Heart left ventricle (tissue), 16 donors: ENCODE measurements at regions not wholly inside any gene's neighbourhood (a gene's known extent, or its start where the extent isn't known, plus 50 kb on each side); places are given as distances from the start of the nearest gene placed in this dataset.

Experiments used
- ATAC-seq, 4 donors: fragments of 200-7000 bp; cut with Tn5 transposase; one replicate each; pipeline ENCODE4 v1.9.1; 2020 to 2022; ENCODE audit warnings: moderate library complexity in 4 of 4, mild to moderate bottlenecking in 3 of 4, moderate number of reproducible peaks in 1 of 4
- DNase-seq, 5 donors: peaks; one replicate each; pipeline ENCODE4 v3.0.0-alpha.2; 2020
- H3K27ac ChIP-seq, 12 donors: fragments of 200-600 bp; sonication (generic) in 4 of 12; one replicate each; pipeline versions ENCODE4 v1.5.0 to v1.8.0; 2016 to 2022; ENCODE audit warnings: mild to moderate bottlenecking in 2 of 12
- H3K27me3 ChIP-seq, 9 donors: fragments of 200-600 bp; sonication (generic) in 2 of 9; one replicate each; pipeline versions ENCODE4 v1.5.1 to v1.8.0; 2016 to 2022; ENCODE audit warnings: mild to moderate bottlenecking in 3 of 9
- H3K36me3 ChIP-seq, 9 donors: fragments of 200-600 bp; sonication (generic) in 2 of 9; one replicate each; pipeline versions ENCODE4 v1.5.0 to v1.8.0; 2018 to 2022; ENCODE audit warnings: mild to moderate bottlenecking in 2 of 9
- H3K4me1 ChIP-seq, 12 donors: fragments of 200-600 bp; sonication (generic) in 4 of 12; one replicate each; pipeline versions ENCODE4 v1.5.0 to v1.8.0; 2016 to 2022; ENCODE audit warnings: mild to moderate bottlenecking in 3 of 12
- H3K4me3 ChIP-seq, 12 donors: fragments of 200-600 bp; sonication (generic) in 4 of 12; one replicate each; pipeline versions ENCODE4 v1.5.0 to v1.8.0; 2017 to 2022; ENCODE audit warnings: mild to moderate bottlenecking in 9 of 12, moderate library complexity in 4 of 12
- H3K9me3 ChIP-seq, 12 donors: fragments of 200-600 bp; sonication (generic) in 4 of 12; one replicate each; pipeline versions ENCODE4 v1.5.0 to v1.8.0; 2016 to 2022; ENCODE audit warnings: mild to moderate bottlenecking in 1 of 12
- CTCF ChIP-seq, 12 donors: fragments of 200-600 bp; sonication (generic) in 4 of 12; IDR thresholded peaks; one replicate each; pipeline versions ENCODE4 v1.5.0 to v1.8.0; 2018 to 2022; ENCODE audit warnings: antibody characterized with exemption in 12 of 12, mild to moderate bottlenecking in 5 of 12
- POLR2A ChIP-seq, 2 donors: fragments of 450-650 bp; IDR thresholded peaks; one replicate each; pipeline ENCODE4 v1.6.1; 2017; ENCODE audit warnings: antibody characterized with exemption in 2 of 2, mild to moderate bottlenecking in 2 of 2, moderate library complexity in 2 of 2
- WGBS, 4 donors: extraction: QIAGEN DNeasy Blood & Tissue Kit in 2 of 4; methylation state at CpG; one replicate each; pipeline versions ENCODE4 v1.1.5 to v1.1.7; 2013 to 2018; 5-methylcytosine and 5-hydroxymethylcytosine counted together
- intact Hi-C, 10 donors: fragments of 100-400 bp; cut with DNase I; formaldehyde crosslinking; loops; one replicate each; pipeline versions ENCODE4 v1.11.1 to v1.14.2; 2022
- donor health status: ischemic (EF 13 %, LVEDD 7.1; RV severe dilation, severe dysfunction).
- donor health status: healthy with polysubstance abuse.
- donor health status: DM: no; HTN: yes; CAD: no.
- donor health status: DM: no; HTN: no; CAD: no.
- donor health status: ischemic (EF 25% LVEDD 6.9; RV normal size, moderate dysfunction).
- donor health status: ischemic (EF 25% LVEDD 5.7; RV mildly dilated, moderate dysfunction).
- donor health status: healthy.
- donor health status: DM: yes; HTN: yes; CAD: no.
- donor health status: ischemic (EF 35%, LVEDD 5.7; RV mildly dilated, moderate dysfunction).
- donor health status: nonischemic (EF 11% LVEDD 7.7; RV severe dilation, severe dysfunction).
- donor health status: DM: yes; HTN: yes; CAD: no.
- donor health status: PGD.
- donor health status: ischemic (EF 29% LVEDD 5.4; RV normal size, mild dysfunction).
- donor health status: nonischemic (EF 23%, LVEDD 6.1; RV moderate dilation, normal function).

- WGBS, 4 donors: 76 to 90% (median 81%) methylated on average over 9 of the region's 9 CpGs
- Histone ChIP-seq H3K27ac (no peak overlapping the region), H3K9me3 (no peaks in the 10 kb centered on the region), H3K27me3 (peaks cover 0 to 10% (median 0%) of the 10 kb centered on the region in 9 donors), H3K4me1 (peaks cover 0 to 6% (median 0%) of the 10 kb centered on the region in 12 donors), H3K36me3 (no peaks in the 10 kb centered on the region), H3K4me3 (no peak overlapping the region)
- DNase-seq (no peak), ATAC-seq (no peak)
- intact Hi-C loops: no loop called here
- TF ChIP-seq CTCF (IDR thresholded peaks at IDR 0.05) (no peak), POLR2A (IDR thresholded peaks at IDR 0.05) (no peak)
These were observed 402.8 kb downstream of the NXPE2 start for GRCh38 chr11:115080923-115081680.

- no peak for TF ChIP-seq POLR2A (IDR thresholded peaks at IDR 0.05)
- no peak for TF ChIP-seq CTCF (IDR thresholded peaks at IDR 0.05)
- H3K27ac ChIP-seq: no peak overlapping the region
- 65 to 85% (median 78%) methylated on average over 2 of the region's 2 CpGs for WGBS, 4 donors
- no peak for DNase-seq
- H3K27me3 ChIP-seq: peaks cover 0 to 8% (median 0%) of the 10 kb centered on the region in 9 donors
- no peak overlapping the region for H3K4me3 ChIP-seq
- no peaks in the 10 kb centered on the region for H3K36me3 ChIP-seq
- intact Hi-C loops: no loop called here
- peaks cover 0 to 6% (median 0%) of the 10 kb centered on the region in 12 donors for H3K4me1 ChIP-seq
- H3K9me3 ChIP-seq: no peaks in the 10 kb centered on the region
- ATAC-seq: no peak
These were observed 403.6 kb downstream of the NXPE2 start for GRCh38 chr11:115081972-115082371.

- DNase-seq (no peak), ATAC-seq (no peak)
- WGBS, 4 donors: 72 to 79% (median 76%) methylated on average over 13 of the region's 13 CpGs
- TF ChIP-seq POLR2A (IDR thresholded peaks at IDR 0.05): no peak
- no peak for TF ChIP-seq CTCF (IDR thresholded peaks at IDR 0.05)
- Histone ChIP-seq H3K27me3 (peaks cover 0 to 5% (median 0%) of the 10 kb centered on the region in 9 donors), H3K4me1 (peaks cover 0 to 6% (median 0%) of the 10 kb centered on the region in 12 donors), H3K27ac (no peak overlapping the region), H3K36me3 (no peaks in the 10 kb centered on the region), H3K9me3 (no peaks in the 10 kb centered on the region), H3K4me3 (no peak overlapping the region)
- intact Hi-C loops: no loop called here
These were observed 404.9 kb downstream of the NXPE2 start for GRCh38 chr11:115083144-115083806.

- no peaks in the 10 kb centered on the region for H3K36me3 ChIP-seq
- peaks cover 0 to 6% (median 0%) of the 10 kb centered on the region in 12 donors for H3K4me1 ChIP-seq
- intact Hi-C loops: no loop called here
- no peak overlapping the region for H3K4me3 ChIP-seq
- DNase-seq (no peak), ATAC-seq (no peak)
- no peak for TF ChIP-seq CTCF (IDR thresholded peaks at IDR 0.05)
- TF ChIP-seq POLR2A (IDR thresholded peaks at IDR 0.05): no peak
- H3K9me3 ChIP-seq: no peaks in the 10 kb centered on the region
- 72 to 82% (median 75%) methylated on average over 4 of the region's 4 CpGs for WGBS, 4 donors
- H3K27ac ChIP-seq: no peak overlapping the region
- peaks cover 0 to 5% (median 0%) of the 10 kb centered on the region in 9 donors for H3K27me3 ChIP-seq
These were observed 405.9 kb downstream of the NXPE2 start for GRCh38 chr11:115084231-115084630.
